ENCODE measurements at regions not wholly inside any gene's neighbourhood (a gene's known extent, or its start where the extent isn't known, plus 50 kb on each side); places are given as distances from the start of the nearest gene placed in this dataset.
"Not testable (repeated sequence)": the region's sequence is repeated elsewhere in the genome, so short reads cannot be mapped to it uniquely, and the experiment has no call there.

DNA sequence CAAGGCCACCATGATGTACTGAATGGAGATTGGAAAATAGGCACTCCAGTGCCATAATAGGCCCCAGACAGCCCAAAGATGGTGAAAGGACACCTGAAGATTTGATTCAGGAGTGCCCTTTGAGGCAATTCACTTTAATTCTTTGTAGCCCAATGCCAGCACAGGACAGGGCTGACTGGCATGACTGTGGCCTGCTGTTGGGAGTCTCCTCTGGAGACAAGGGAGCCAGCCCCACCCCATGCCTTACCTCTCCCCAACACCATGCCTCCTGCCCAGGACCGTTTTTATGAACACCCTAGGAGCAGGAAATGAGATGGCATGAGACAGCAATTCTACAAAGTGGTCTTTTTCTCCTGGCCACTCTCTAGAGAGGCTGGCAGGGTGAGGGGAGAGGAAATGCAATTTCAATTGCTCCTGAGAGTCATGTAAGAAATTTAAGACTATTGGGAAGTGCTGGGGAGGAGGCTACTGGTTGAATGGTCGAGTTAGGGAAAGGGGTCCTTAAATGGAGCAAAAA, 94.2 kb upstream of the MAMLD1 start:
- WGBS, 2 experiments: 67 to 83% methylated on average over 1 of the region's 2 CpGs
- Histone ChIP-seq H3K9me3 (ENCODE audit: control insufficient read depth, low read length) (no peaks in the 10 kb centered on the region), H3K27ac (ENCODE audit: insufficient read depth, low read depth, low read length, poor library complexity, severe bottlenecking) (no peak overlapping the region)

DNA sequence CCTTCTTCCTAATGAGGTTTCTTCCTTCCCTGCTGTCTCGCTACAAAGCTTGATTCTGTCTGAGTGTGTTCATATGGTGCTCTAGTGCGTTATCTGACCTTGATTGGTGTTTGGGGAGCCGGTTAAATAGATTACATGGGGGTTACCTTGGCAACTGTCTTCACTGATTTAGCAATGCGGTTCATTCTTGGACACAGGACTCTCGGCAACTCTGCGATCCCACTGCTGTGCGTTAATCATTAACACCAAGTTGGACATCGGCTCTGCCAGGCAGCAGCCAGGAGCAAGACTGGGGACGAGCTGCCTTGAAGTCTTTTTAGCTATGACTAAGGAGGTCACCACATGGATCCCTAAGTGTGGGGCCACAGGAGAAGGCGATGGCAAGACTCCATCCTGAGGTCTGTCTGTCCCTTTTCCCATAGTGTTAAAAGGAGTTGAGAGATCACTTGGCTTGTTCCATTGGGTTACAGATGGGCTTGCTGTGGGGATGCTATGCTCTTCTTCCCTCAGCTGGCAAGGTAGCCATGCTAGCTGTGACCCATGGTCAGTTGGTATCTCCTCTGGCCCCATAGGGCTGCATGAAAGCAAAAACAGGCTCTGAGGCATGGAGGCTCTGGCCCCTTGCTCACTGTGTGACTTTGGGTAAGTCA, 93.4 kb upstream of the MAMLD1 start:
- no peak overlapping the region for H3K4me3 ChIP-seq (ENCODE audit: insufficient read depth, low read depth, low read length)
- H3K27me3 ChIP-seq (ENCODE audit: control insufficient read depth, insufficient read depth, low read length, poor library complexity, severe bottlenecking): no peaks in the 10 kb centered on the region
- no peak overlapping the region for H3K27ac ChIP-seq (ENCODE audit: insufficient read depth, low read depth, low read length, poor library complexity, severe bottlenecking)
- no peaks in the 10 kb centered on the region for H3K4me1 ChIP-seq (ENCODE audit: control insufficient read depth, insufficient read depth, low read length)
- no peaks in the 10 kb centered on the region for H3K36me3 ChIP-seq (ENCODE audit: control insufficient read depth, insufficient read depth, low read length)
- no peaks in the 10 kb centered on the region for H3K9me3 ChIP-seq (ENCODE audit: control insufficient read depth, low read length)
- 89 to 90% methylated on average over 10 of the region's 10 CpGs for WGBS, 2 experiments

More for the DNA sequence above, 94.2 kb upstream of the MAMLD1 start:
- Histone ChIP-seq H3K36me3 (ENCODE audit: control insufficient read depth, insufficient read depth, low read length) (no peaks in the 10 kb centered on the region), H3K4me3 (ENCODE audit: insufficient read depth, low read depth, low read length) (no peak overlapping the region), H3K27me3 (ENCODE audit: control insufficient read depth, insufficient read depth, low read length, poor library complexity, severe bottlenecking) (no peaks in the 10 kb centered on the region), H3K4me1 (ENCODE audit: control insufficient read depth, insufficient read depth, low read length) (no peaks in the 10 kb centered on the region)

DNA sequence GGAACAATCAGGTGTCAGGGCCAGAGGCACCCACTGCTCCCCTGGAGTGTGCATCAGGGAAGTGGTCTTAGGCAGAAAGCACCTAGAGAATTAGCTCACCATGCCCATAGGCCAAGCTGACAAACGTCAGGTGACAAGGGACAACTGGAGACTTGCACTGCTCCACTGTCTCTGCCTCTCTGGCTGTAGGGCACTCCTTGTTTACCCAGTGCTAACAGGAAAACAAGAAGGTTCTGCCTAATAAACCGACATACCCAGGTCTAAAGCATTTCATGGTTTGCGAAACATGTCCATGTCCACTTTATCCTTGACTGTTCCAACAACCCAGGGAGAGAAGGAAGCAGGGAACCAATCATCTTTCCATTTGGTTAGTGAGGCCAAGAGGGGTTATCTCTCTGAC, 92.5 kb upstream of the MAMLD1 start:
- H3K27ac ChIP-seq (ENCODE audit: insufficient read depth, low read depth, low read length, poor library complexity, severe bottlenecking): no peak overlapping the region
- H3K9me3 ChIP-seq (ENCODE audit: control insufficient read depth, low read length): no peaks in the 10 kb centered on the region
- H3K36me3 ChIP-seq (ENCODE audit: control insufficient read depth, insufficient read depth, low read length): no peaks in the 10 kb centered on the region
- 89 to 92% methylated on average over 3 of the region's 3 CpGs for WGBS, 2 experiments
- H3K4me3 ChIP-seq (ENCODE audit: insufficient read depth, low read depth, low read length): no peak overlapping the region
- H3K27me3 ChIP-seq (ENCODE audit: control insufficient read depth, insufficient read depth, low read length, poor library complexity, severe bottlenecking): no peaks in the 10 kb centered on the region
- no peaks in the 10 kb centered on the region for H3K4me1 ChIP-seq (ENCODE audit: control insufficient read depth, insufficient read depth, low read length)

- WGBS, 2 experiments: 93 to 98% methylated on average over 3 to 4 of the region's 4 CpGs
- not testable (repeated sequence) for H3K9me3 ChIP-seq (ENCODE audit: control insufficient read depth, low read length); H3K4me1 ChIP-seq (ENCODE audit: control insufficient read depth, insufficient read depth, low read length); H3K27me3 ChIP-seq (ENCODE audit: control insufficient read depth, insufficient read depth, low read length, poor library complexity, severe bottlenecking); H3K27ac ChIP-seq (ENCODE audit: insufficient read depth, low read depth, low read length, poor library complexity, severe bottlenecking); H3K4me3 ChIP-seq (ENCODE audit: insufficient read depth, low read depth, low read length); H3K36me3 ChIP-seq (ENCODE audit: control insufficient read depth, insufficient read depth, low read length)
Observed at GRCh38 chrX:150273575-150274294, 89.4 kb upstream of the MAMLD1 start.

DNA sequence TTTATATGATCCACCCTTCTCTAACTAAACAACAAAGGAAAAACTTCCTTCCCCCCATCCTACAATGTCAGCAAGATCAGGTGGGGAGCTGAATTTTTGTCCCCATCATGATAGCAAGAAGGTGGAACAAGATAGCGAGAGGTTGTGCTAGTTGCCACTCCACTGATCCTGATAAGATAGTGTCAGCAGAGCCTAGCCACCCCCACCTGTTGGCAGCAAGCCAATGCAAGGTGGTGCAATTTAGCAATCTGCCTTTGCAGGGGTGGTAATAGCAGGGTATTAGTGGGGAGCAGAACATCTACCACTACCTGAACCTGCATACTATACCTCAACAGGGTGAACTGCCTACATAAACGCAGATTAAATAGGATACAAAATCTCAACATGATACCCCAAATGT, 80.2 kb upstream of the MAMLD1 start:
- 88 to 92% methylated on average over 2 of the region's 2 CpGs for WGBS, 2 experiments
- no peaks in the 10 kb centered on the region for H3K27me3 ChIP-seq (ENCODE audit: control insufficient read depth, insufficient read depth, low read length, poor library complexity, severe bottlenecking)
- H3K9me3 ChIP-seq (ENCODE audit: control insufficient read depth, low read length): no peaks in the 10 kb centered on the region
- H3K4me1 ChIP-seq (ENCODE audit: control insufficient read depth, insufficient read depth, low read length): no peaks in the 10 kb centered on the region
- H3K4me3 ChIP-seq (ENCODE audit: insufficient read depth, low read depth, low read length): no peak overlapping the region
- H3K27ac ChIP-seq (ENCODE audit: insufficient read depth, low read depth, low read length, poor library complexity, severe bottlenecking): no peak overlapping the region
- H3K36me3 ChIP-seq (ENCODE audit: control insufficient read depth, insufficient read depth, low read length): no peaks in the 10 kb centered on the region

GRCh38 chrX:150291014-150291413, 72.1 kb upstream of the MAMLD1 start:
- Histone ChIP-seq H3K27ac (ENCODE audit: insufficient read depth, low read depth, low read length, poor library complexity, severe bottlenecking) (no peak overlapping the region), H3K4me1 (ENCODE audit: control insufficient read depth, insufficient read depth, low read length) (no peaks in the 10 kb centered on the region), H3K9me3 (ENCODE audit: control insufficient read depth, low read length) (no peaks in the 10 kb centered on the region), H3K4me3 (ENCODE audit: insufficient read depth, low read depth, low read length) (no peak overlapping the region), H3K36me3 (ENCODE audit: control insufficient read depth, insufficient read depth, low read length) (no peaks in the 10 kb centered on the region), H3K27me3 (ENCODE audit: control insufficient read depth, insufficient read depth, low read length, poor library complexity, severe bottlenecking) (no peaks in the 10 kb centered on the region)
- WGBS, 2 experiments: 92 to 96% methylated on average over 5 of the region's 5 CpGs

GRCh38 chrX:150293311-150294013, 69.7 kb upstream of the MAMLD1 start:
- Histone ChIP-seq H3K27ac (ENCODE audit: insufficient read depth, low read depth, low read length, poor library complexity, severe bottlenecking) (no peak overlapping the region), H3K9me3 (ENCODE audit: control insufficient read depth, low read length) (no peaks in the 10 kb centered on the region), H3K27me3 (ENCODE audit: control insufficient read depth, insufficient read depth, low read length, poor library complexity, severe bottlenecking) (no peaks in the 10 kb centered on the region), H3K36me3 (ENCODE audit: control insufficient read depth, insufficient read depth, low read length) (no peaks in the 10 kb centered on the region), H3K4me3 (ENCODE audit: insufficient read depth, low read depth, low read length) (no peak overlapping the region), H3K4me1 (ENCODE audit: control insufficient read depth, insufficient read depth, low read length) (no peaks in the 10 kb centered on the region)
- 69 to 80% methylated on average over 5 of the region's 5 CpGs for WGBS, 2 experiments

- 94 to 100% methylated on average over 3 of the region's 4 CpGs for WGBS, 2 experiments
- Histone ChIP-seq H3K27ac (ENCODE audit: insufficient read depth, low read depth, low read length, poor library complexity, severe bottlenecking) (no peak overlapping the region), H3K36me3 (ENCODE audit: control insufficient read depth, insufficient read depth, low read length) (no peaks in the 10 kb centered on the region), H3K9me3 (ENCODE audit: control insufficient read depth, low read length) (no peaks in the 10 kb centered on the region), H3K27me3 (ENCODE audit: control insufficient read depth, insufficient read depth, low read length, poor library complexity, severe bottlenecking) (no peaks in the 10 kb centered on the region), H3K4me3 (ENCODE audit: insufficient read depth, low read depth, low read length) (no peak overlapping the region), H3K4me1 (ENCODE audit: control insufficient read depth, insufficient read depth, low read length) (no peaks in the 10 kb centered on the region)
Observed at GRCh38 chrX:150298841-150299551, 64.1 kb upstream of the MAMLD1 start.

DNA sequence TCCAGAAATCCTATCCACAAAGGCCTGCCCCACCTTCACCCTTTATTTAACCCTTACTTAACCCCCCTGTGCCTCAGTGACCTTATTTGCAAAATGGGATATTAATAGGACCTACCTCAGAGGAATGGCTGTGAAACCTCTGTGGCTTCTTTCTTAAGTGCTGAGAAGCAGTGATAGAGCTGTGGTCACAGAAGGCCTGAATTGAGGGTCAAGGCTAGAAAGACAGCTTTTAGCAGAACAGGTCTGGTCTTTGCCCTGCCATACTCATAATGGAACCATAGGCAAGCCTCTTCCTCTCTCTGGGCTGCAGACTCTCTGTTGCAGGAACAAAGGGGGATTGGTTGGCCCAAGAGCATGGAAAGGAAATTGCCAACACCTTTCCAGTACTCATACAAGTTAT, 63.5 kb upstream of the MAMLD1 start:
- Histone ChIP-seq H3K4me3 (ENCODE audit: insufficient read depth, low read depth, low read length) (no peak overlapping the region), H3K27me3 (ENCODE audit: control insufficient read depth, insufficient read depth, low read length, poor library complexity, severe bottlenecking) (no peaks in the 10 kb centered on the region), H3K36me3 (ENCODE audit: control insufficient read depth, insufficient read depth, low read length) (no peaks in the 10 kb centered on the region), H3K9me3 (ENCODE audit: control insufficient read depth, low read length) (no peaks in the 10 kb centered on the region), H3K4me1 (ENCODE audit: control insufficient read depth, insufficient read depth, low read length) (no peaks in the 10 kb centered on the region), H3K27ac (ENCODE audit: insufficient read depth, low read depth, low read length, poor library complexity, severe bottlenecking) (no peak overlapping the region)

Measured in ectodermal cell (in vitro differentiated cells).